ENCODE measurements at regions not wholly inside any gene's neighbourhood (a gene's known extent, or its start where the extent isn't known, plus 50 kb on each side); places are given as distances from the start of the nearest gene placed in this dataset.

GRCh38 chr14:22382955-22383354, 206.1 kb downstream of the DAD1 start:
- intact Hi-C loops (cut with micrococcal nuclease; ENCODE audit: unreplicated experiment) = no loop called here
- Mint-ChIP-seq H3K9me3 (ENCODE audit: low read depth, unreplicated experiment) (no peaks in the 10 kb centered on the region), H3K36me3 (ENCODE audit: insufficient read depth, unreplicated experiment) (no peaks in the 10 kb centered on the region)

GRCh38 chr14:22382395-22382794, 206.6 kb downstream of the DAD1 start:
- CTCF ChIA-PET = interaction anchor here (0.7 to 2.5 kb wide), 2 partner anchors 50 to 63 kb away, joined by 3 to 14 read pairs; no protein-coding TSS in a partner anchor
- intact Hi-C loops (cut with micrococcal nuclease; ENCODE audit: unreplicated experiment) = no loop called here
- Mint-ChIP-seq H3K27me3 (ENCODE audit: unreplicated experiment) (no peaks in the 10 kb centered on the region), H3K9me3 (ENCODE audit: low read depth, unreplicated experiment) (no peaks in the 10 kb centered on the region), H3K4me1 (ENCODE audit: low read depth, unreplicated experiment) (peaks cover 34% of the 10 kb centered on the region), H3K4me3 (ENCODE audit: low read depth, unreplicated experiment) (no peak overlapping the region), H3K36me3 (ENCODE audit: insufficient read depth, unreplicated experiment) (no peaks in the 10 kb centered on the region), H3K27ac (ENCODE audit: unreplicated experiment) (no peak overlapping the region)
- no TSS peak for BruUV-seq (replicated peaks)
- no peak for DNase-seq
- TF ChIP-seq CTCF (IDR thresholded peaks at IDR 0.05; ENCODE audit: unreplicated experiment) = no peak

More at GRCh38 chr14:22382955-22383354, 206.1 kb downstream of the DAD1 start:
- peaks cover 34% of the 10 kb centered on the region for H3K4me1 Mint-ChIP-seq (ENCODE audit: low read depth, unreplicated experiment)
- TF ChIP-seq CTCF (IDR thresholded peaks at IDR 0.05; ENCODE audit: unreplicated experiment) = no peak
- DNase-seq = no peak
- H3K27me3 Mint-ChIP-seq (ENCODE audit: unreplicated experiment) = no peaks in the 10 kb centered on the region
- BruUV-seq (replicated peaks) = no TSS peak
- no peak overlapping the region for H3K27ac Mint-ChIP-seq (ENCODE audit: unreplicated experiment)
- no peak overlapping the region for H3K4me3 Mint-ChIP-seq (ENCODE audit: low read depth, unreplicated experiment)
- CTCF ChIA-PET = interaction anchor here (0.7 kb wide), 1 partner anchor 50 kb away, joined by 3 read pairs; no protein-coding TSS in a partner anchor

GRCh38 chr14:22381766-22382165, 207.3 kb downstream of the DAD1 start:
- TF ChIP-seq CTCF (IDR thresholded peaks at IDR 0.05; ENCODE audit: unreplicated experiment) = no peak
- Mint-ChIP-seq H3K4me1 (ENCODE audit: low read depth, unreplicated experiment) (peaks cover 34% of the 10 kb centered on the region), H3K27me3 (ENCODE audit: unreplicated experiment) (no peaks in the 10 kb centered on the region)

GRCh38 chr14:22381408-22381760, 207.6 kb downstream of the DAD1 start:
- H3K27ac Mint-ChIP-seq (ENCODE audit: unreplicated experiment) = no peak overlapping the region
- H3K27me3 Mint-ChIP-seq (ENCODE audit: unreplicated experiment) = no peaks in the 10 kb centered on the region
- intact Hi-C loops (cut with micrococcal nuclease; ENCODE audit: unreplicated experiment) = no loop called here
- DNase-seq = no peak
- CTCF ChIA-PET = interaction anchor here (1.6 to 2.5 kb wide), 2 partner anchors 9 to 62 kb away, joined by 3 to 14 read pairs; no protein-coding TSS in a partner anchor
- H3K9me3 Mint-ChIP-seq (ENCODE audit: low read depth, unreplicated experiment) = no peaks in the 10 kb centered on the region
- no TSS peak for BruUV-seq (replicated peaks)
- H3K36me3 Mint-ChIP-seq (ENCODE audit: insufficient read depth, unreplicated experiment) = no peaks in the 10 kb centered on the region
- H3K4me1 Mint-ChIP-seq (ENCODE audit: low read depth, unreplicated experiment) = peaks cover 34% of the 10 kb centered on the region
- TF ChIP-seq CTCF (IDR thresholded peaks at IDR 0.05; ENCODE audit: unreplicated experiment) = no peak
- peak overlapping the region; percentile 36 for H3K4me3 Mint-ChIP-seq (ENCODE audit: low read depth, unreplicated experiment)

More at GRCh38 chr14:22381766-22382165, 207.3 kb downstream of the DAD1 start:
- Mint-ChIP-seq H3K4me3 (ENCODE audit: low read depth, unreplicated experiment) (no peak overlapping the region), H3K27ac (ENCODE audit: unreplicated experiment) (no peak overlapping the region), H3K36me3 (ENCODE audit: insufficient read depth, unreplicated experiment) (no peaks in the 10 kb centered on the region), H3K9me3 (ENCODE audit: low read depth, unreplicated experiment) (no peaks in the 10 kb centered on the region)
- DNase-seq = no peak
- intact Hi-C loops (cut with micrococcal nuclease; ENCODE audit: unreplicated experiment) = no loop called here
- no TSS peak for BruUV-seq (replicated peaks)
- CTCF ChIA-PET = interaction anchor here (2.5 kb wide), 1 partner anchor 62 kb away, joined by 14 read pairs; no protein-coding TSS in a partner anchor

Data from Calu3 (cell line).